ENCODE measurements at regions not wholly inside any gene's neighbourhood (a gene's known extent, or its start where the extent isn't known, plus 50 kb on each side); places are given as distances from the start of the nearest gene placed in this dataset.

DNA sequence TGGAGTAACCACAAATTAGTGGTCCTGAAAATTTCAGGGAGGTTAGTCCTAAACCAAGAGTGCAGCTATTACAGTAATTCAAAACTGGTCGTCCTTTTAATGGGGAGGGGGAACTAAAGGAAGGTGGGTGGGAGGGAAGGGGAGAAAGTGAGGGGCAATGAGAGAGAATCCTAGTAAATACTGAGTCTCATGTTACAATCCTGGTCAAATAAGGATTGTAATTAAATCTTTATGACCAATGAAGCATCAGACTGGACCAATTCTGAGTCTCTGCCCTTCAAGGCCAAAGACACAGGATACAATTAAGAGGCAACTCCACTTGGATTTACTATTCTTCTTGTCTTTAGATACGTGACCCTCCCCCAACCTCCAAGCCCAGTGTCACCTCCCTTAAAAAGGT, 262.9 kb downstream of the BCL11A start:
- DNase-seq, result no peak

DNA sequence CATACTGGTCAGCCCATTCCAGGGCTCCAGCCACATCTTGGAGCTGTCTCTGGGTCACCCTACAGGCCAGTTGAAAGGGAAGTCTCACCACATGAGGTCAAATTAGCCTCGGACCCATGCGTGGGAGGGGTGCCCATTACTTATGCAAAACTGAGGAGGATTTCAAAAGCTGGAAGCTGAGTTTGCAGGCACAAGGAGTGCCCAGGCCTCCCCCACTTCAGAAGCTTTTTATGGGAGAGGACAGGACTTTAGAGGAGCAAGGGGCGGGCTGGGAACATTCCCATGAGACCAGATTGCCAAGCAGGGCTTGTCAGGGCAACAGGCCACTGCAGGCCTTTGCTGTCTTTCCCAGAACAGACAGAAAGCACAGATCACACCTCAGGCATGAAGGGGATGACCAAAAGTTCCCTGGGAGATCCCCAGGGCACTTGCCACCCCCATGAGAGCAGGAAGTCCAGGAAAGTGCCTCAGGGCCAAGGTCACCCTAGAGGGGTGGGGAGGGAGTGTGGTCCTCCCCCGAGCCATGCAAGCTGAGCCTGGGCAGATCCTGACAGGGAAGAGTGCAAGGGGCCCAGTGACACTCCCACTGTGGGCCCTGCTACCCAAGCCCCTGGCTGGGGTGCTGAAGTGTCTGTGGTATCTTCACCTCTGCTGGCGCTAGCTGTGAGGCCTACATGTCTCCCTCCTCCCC, 267.7 kb downstream of the BCL11A start:
- DNase-seq, result no peak

DNA sequence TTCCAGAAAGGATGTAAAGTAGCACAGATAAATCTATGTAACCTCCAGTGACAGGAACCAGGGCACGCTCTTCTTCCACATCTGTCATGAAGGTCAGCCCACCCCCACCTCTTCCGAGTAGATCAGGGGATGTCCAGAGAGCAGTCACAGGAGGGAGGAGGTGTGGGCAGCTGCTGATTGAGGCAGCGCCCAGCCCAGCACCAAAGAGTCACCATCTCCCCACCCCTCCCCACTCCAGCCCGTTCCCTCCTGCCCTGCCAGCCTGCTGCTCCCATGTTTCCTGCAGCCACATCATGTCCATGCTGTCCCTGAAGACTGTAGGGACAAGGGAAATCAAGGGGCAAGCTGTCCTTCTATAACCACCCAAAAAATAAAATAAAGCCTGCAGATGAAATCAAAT, 269.8 kb downstream of the BCL11A start:
- DNase-seq, result no peak

DNA sequence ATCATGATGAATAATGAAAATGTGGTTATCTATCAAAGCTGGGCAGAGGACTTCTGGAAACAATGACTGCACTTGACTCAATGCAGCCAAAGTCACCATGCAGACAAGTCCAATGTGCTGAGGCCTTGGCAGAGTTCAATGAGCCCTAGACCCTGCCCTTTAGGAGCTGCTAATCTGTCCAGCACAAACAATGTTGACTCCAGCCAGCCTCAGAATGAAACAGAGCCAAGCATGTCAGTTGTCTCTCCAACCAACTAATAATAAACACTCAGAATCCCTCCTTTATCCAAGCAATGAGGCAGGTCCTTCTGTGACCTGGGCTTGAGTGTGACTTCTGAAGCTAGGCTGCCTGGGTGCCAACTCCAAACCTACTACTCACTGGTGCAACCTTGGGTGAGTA, 270.6 kb downstream of the BCL11A start:
- no peak for DNase-seq

DNA sequence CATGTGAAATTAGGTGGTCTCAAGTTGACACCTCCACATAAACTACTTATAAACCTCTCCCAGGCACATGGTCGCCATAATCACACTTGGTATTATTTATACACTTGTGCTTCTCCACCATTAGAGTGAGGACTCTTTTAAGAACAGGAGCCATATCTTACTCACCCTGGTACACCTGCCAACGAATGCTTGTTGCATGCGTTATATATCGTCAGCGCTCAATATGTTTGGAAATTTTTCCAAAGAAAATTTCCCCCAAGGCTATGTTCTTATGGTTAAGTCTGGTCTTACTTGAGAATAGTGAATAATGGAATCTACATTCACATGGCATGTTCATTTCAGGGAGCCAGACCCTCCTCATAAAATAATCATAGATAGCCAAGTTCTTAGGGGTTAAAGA, 271.7 kb downstream of the BCL11A start:
- no peak for DNase-seq

- DNase-seq, result no peak
Observed at GRCh38 chr2:60280238-60280637, 273.2 kb downstream of the BCL11A start.

- no peak for DNase-seq
Observed at GRCh38 chr2:60278906-60279305, 274.5 kb downstream of the BCL11A start.

DNA sequence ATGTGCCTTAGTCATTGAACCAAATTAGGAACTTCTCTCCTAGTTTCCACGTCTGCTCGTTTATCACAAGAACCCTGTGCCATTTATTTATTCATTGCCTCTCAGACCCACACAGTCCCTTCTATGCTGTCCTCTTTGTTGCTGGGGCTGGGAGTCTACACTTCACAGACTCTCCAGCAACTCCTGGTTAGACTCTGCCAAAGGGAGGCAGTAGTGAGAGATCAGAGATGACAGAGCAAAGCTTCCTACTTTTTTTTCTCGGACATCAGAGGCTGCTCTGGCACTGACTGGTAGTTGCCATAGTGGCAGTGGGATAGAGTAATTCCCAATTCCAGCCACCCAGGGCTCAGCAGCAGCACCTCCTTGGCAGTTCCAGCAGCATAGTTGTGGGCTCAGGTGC, 277.5 kb downstream of the BCL11A start:
- no peak for DNase-seq

DNA sequence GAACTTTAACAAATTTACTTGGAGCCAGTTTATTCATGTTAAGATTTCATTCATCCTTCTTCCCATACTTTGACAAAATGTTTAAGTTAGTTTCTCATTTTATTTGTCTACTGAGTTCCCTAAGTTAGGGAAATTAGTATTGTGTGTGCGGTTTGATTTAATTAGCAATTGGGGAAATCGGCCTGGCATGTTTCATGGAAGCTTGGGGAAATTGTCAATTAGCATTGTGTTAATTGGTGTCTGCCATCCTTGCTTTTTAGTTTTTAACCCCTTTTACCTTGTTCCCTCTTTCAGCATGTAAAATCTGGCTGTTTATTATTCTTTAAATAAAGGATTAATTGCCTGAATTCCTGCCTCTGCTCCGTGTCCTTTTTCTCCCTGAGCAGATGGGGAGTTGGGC, 279.6 kb downstream of the BCL11A start:
- no peak for DNase-seq

DNA sequence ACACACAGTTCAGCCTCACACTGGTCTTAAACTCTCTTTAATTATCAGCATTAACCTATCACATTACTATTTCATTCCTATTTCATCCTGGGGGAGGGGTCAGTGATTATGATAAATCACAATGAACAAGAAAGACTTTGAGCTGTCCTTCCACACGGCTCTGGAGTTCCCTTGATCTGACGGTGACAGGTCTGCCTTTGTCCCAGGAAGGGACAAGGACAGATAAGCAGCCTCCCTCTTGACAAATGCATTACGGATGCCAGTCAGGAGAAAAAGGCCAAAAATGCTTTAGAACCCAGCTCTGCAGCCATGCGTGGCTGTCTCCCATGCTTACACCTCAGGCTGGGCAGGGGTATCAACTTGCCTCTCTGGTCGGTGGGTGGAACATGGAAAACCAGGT, 281.7 kb downstream of the BCL11A start:
- no peak for DNase-seq

DNA sequence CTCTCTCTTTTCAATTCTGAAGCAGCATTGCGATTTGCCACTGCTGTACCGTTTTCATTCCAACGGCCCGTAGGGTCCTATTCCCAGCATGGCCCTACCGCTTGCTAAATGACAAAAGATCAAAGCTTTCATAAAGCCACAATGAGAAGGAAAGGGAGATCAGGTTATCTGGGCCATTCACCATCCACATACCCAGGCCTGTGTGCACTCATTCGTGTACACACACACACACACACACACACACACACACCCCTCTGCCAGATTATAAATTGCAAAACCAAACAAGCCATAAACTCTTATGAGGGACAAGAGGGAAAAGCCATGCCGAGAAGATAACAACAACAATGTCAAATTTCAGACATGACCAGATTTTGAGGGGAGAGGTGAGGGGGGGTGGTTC, 282.3 kb downstream of the BCL11A start:
- no peak for DNase-seq

DNA sequence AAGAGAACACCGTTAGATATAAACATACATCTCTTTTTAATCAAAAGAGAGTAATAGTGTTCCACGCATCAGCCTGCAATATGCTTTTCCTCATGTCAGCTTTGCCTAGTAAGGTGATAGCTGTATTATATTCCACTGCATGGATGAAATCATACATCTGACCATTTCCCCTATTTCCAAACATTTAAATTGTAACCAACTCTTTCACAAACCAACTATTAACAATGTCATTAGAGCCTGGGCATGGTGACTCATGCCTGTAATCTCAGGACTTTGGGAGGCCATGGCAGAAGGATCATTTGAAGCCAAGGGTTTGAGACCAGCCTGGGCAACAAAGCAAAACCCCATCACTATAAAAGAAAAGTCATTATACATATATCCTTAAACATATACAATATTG, 284.8 kb downstream of the BCL11A start:
- DNase-seq, result no peak

DNA sequence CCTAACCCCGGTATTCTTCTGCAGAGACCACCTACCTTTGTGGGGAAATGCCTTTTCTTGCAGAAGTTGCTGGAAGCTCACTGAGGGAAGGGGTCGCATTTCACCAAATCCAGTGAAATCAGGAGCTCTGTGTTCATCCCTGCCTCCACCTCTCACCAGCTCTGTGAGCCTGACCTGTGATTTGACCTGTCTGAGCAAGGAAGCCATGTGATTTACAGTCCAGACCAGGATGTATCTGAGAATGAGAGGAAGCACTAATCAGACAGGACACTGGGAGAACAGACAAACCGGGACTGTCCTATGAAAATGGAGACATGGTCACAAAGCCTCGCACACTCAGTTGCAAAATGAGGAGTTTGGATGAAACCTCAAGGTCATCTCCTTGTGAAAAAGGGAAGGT, 285.4 kb downstream of the BCL11A start:
- DNase-seq, result no peak

DNA sequence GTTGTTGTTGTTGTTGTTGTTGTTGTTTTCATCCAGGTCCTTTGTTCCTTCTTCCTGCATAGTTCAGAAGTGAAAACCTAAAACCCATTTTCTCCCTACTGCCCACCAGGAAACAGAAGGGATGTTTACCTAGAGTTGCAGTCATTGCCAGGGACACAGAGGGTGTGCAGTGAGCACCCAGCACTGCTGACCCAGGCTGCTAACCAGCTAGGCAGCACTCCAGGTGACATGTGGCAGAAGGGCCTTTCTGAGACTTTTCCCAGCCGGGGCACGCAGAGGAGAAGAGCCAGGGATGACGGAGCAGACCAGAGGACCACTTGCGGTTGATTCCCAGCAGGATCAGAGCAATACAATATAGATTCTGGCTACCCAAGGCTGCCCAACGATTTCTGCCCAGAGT, 286.3 kb downstream of the BCL11A start:
- no peak for DNase-seq

- DNase-seq, result no peak
Observed at GRCh38 chr2:60262178-60262577, 291.3 kb downstream of the BCL11A start.

DNA sequence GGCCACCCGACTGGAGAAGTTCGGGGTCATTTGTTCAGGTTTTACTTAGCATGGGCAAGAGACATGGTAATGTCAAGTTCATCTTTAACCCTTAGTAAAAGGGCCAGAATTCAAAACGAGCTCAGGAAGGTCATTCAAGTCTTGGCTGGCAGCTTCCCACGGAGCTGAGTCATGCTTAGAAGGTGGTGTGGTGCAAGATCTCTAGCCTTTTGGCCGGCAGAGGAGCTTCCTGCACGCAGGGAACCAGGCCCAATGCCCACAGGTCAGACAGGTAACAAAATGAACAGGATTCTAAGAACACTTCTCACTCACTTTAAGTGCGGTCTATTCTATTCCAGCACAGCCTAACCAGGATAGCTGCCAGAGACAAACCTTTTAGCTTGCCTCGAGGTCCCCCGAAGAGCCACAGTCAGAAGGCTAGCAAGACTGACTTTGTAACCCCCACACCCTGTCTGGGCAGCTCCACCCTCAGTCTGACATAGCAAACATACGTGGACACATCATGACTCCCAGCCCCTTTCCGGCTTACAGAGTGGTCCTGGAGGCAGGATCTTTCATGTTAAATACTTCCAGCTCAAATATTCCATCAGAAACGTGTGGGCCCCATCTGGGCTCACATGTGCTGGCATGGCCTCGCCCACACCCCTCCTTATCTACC, 292.7 kb downstream of the BCL11A start:
- no peak for DNase-seq

DNA sequence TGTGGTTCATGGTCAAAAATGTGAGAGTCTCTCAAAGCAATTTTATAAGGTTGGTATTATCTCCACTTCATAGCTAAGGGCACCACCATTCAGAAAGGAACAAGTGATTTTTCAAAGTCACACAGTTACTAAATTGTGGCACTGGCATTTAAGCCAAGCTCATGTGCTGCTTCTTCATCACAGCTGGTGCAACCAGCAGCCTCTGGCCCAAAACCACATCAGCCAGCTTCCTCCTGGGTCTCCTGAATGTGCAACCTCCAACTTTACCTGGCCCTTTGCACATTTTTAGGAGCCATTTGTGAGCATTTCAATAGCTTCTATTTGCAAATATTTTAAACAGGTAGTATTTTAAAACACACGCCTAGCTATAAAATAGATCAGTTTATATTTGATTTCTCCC, 293.7 kb downstream of the BCL11A start:
- no peak for DNase-seq

DNA sequence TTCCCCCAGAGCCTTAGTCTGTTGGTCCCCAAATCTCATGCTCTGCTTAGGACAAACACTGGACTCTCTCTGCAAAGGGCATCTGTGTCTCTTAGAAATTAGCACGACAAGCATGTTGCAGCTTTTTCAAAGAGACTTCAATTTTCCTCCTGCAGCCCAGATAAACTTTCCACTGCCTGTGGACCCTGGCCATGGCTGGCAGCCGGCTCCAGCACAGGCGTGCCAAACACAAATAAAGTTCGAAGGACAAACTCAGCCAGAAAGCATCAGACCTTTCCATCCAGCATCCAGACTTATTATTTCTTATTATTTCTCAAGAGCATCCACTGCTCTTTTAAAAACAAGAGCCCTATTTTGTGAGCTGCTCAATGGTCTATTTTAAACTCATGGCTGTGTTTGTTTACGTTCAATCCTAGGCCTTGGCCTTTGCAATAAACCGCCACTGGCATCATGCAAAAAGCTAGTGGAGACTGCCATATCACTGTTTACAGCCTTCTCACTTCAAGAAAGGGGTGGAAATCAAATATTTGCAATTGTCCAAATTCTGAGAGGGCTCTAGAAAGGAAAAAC, 300.8 kb downstream of the BCL11A start:
- DNase-seq, result no peak

DNA sequence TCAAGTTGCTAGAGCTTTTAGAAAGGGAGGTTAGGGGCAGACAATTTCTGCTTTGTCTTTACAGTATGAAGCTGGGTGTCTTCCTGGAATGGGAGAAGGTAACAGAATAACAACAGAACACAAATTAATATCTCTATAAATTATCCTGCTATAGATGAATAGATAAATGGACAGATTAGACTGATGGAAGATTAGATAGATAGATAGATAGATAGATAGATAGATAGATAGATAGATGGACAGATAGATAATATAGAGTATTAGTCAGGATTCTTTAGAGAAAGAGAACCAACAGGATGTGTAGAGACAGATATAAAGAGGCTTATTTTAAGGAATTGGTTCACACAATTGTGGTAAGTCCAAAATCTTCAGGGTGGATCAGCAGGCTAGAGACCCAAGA, 302.2 kb downstream of the BCL11A start:
- DNase-seq, result no peak

- no peak for DNase-seq
Observed at GRCh38 chr2:60249879-60250278, 303.6 kb downstream of the BCL11A start.

DNA sequence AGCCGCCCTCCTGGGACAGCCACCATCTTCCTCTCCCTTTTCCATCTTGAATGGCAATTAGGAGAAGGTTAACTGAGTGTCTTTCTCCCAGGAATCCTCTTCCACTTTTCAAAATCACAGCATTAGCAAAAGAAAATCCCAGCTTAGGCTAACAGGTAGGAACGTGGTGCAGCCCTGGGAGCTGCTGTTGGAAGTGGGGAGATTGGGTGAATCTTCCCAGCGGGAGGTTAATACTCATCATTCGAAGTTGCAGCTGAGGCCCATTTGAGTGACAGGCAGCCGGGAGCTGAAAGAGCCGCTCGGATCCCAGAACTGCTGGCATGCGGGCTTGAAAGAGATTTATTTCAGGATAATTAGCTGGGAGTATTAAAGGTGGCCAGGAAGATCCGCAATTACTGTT, 306.0 kb downstream of the BCL11A start:
- DNase-seq, result no peak

DNA sequence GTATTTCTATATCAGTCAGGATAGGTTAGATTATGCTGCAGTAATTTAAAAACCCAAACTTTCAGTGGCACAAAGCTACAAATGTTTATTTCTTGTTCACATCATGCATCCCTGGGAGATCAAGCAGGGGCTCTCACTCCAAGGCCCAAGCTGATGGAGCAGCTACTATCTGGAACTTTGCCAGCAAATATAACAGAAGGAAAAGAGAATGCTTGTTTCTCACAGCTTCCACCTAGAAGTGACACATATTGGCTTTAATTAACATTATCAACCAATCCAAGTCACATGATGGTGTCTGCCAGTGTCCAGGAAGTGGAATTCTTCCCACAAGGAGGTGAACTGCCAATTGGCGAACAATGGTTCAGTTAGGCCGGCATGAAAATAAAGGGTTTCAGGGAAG, 306.9 kb downstream of the BCL11A start:
- DNase-seq, result no peak

- no peak for DNase-seq
Observed at GRCh38 chr2:60234274-60234986, 319.0 kb downstream of the BCL11A start.

DNA sequence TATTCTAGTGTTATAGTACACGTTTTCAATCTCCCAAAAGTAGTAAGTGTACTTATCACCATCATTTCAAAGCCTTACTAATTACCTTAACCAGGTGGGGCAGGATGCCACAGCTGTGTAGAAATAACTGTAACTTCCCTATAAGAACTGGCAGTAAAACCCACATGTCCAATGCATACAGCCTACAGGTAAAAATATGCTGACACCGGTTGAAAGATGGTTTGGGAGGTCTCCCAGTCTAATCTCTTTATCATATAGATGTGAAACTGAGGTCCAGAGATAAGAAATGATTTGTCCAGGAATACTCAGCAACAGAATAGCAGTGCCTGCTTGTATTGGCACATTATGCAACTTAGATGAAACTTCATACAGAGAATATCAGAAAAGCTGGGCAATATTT, 322.9 kb downstream of the BCL11A start:
- DNase-seq, result no peak

All from T-helper 2 cell (primary cell).